Liver (tissue), 8 donors: ENCODE measurements at regions not wholly inside any gene's neighbourhood (a gene's known extent, or its start where the extent isn't known, plus 50 kb on each side); places are given as distances from the start of the nearest gene placed in this dataset.

Source experiments
- DNase-seq: peaks from one replicate; pipeline ENCODE4 v3.0.0-alpha.2; 2017; ENCODE audit warnings: low spot score
- H3K27ac ChIP-seq, 2 donors: one replicate each; pipeline ENCODE4 v1.7.0; 2013; ENCODE audit warnings: inconsistent platforms in 2 of 2, low read length in 2 of 2, control low read depth in 1 of 2, low read depth in 1 of 2, mild to moderate bottlenecking in 1 of 2
- H3K27me3 ChIP-seq, 4 donors: one replicate each; pipeline versions ENCODE4 v1.6.1 to v1.7.0; 2013; ENCODE audit warnings: low read length in 3 of 4, inconsistent platforms in 1 of 4, mild to moderate bottlenecking in 1 of 4, moderate library complexity in 1 of 4; ENCODE audit not compliant: control insufficient read depth in 4 of 4, insufficient read depth in 4 of 4
- H3K36me3 ChIP-seq, 4 donors: one replicate each; pipeline versions ENCODE4 v1.6.1 to v1.7.0; 2013; ENCODE audit warnings: low read length in 3 of 4, mild to moderate bottlenecking in 3 of 4, low read depth in 1 of 4, moderate library complexity in 1 of 4; ENCODE audit not compliant: control insufficient read depth in 4 of 4, insufficient read depth in 3 of 4
- H3K4me1 ChIP-seq, 4 donors: one replicate each; pipeline versions ENCODE4 v1.6.1 to v1.7.0; 2013; ENCODE audit warnings: low read length in 3 of 4, mild to moderate bottlenecking in 3 of 4, moderate library complexity in 1 of 4; ENCODE audit not compliant: control insufficient read depth in 4 of 4, insufficient read depth in 4 of 4
- H3K4me3 ChIP-seq, 3 donors: one replicate each; pipeline versions ENCODE4 v1.6.1 to v1.7.0; 2013; ENCODE audit warnings: low read length in 3 of 3, control low read depth in 1 of 3, low read depth in 1 of 3, mild to moderate bottlenecking in 1 of 3
- H3K9ac ChIP-seq, 2 donors: one replicate each; pipeline ENCODE4 v1.7.0; 2013; ENCODE audit warnings: low read length in 2 of 2, mild to moderate bottlenecking in 2 of 2, moderate library complexity in 2 of 2, control low read depth in 1 of 2, low read depth in 1 of 2
- H3K9me3 ChIP-seq, 4 donors: one replicate each; pipeline versions ENCODE4 v1.6.1 to v1.7.0; 2013; ENCODE audit warnings: low read length in 3 of 4; ENCODE audit not compliant: control insufficient read depth in 4 of 4
- EGR1 ChIP-seq, 2 donors: IDR thresholded peaks; 2 replicates each; pipeline ENCODE4 v1.6.1; 2016 to 2018; ENCODE audit warnings: antibody characterized with exemption in 2 of 2, low read depth in 2 of 2
- FOXA1 ChIP-seq: IDR thresholded peaks from 2 replicates; pipeline ENCODE4 v1.6.1; 2016; ENCODE audit warnings: antibody characterized with exemption
- FOXA2 ChIP-seq: IDR thresholded peaks from 2 replicates; pipeline ENCODE4 v1.6.1; 2016; ENCODE audit warnings: antibody characterized with exemption
- GABPA ChIP-seq, 2 donors: IDR thresholded peaks in 1 of 2; conservative IDR thresholded peaks in 1 of 2; 2 replicates each; pipeline ENCODE4 v1.6.1; 2016; ENCODE audit warnings: antibody characterized with exemption in 2 of 2, mild to moderate bottlenecking in 1 of 2, moderate library complexity in 1 of 2
- HNF4G ChIP-seq: IDR thresholded peaks from 2 replicates; pipeline ENCODE4 v1.6.1; 2016; ENCODE audit warnings: antibody characterized with exemption
- JUND ChIP-seq, 2 donors: IDR thresholded peaks; 2 replicates each; pipeline ENCODE4 v1.6.1; 2016; ENCODE audit warnings: antibody characterized with exemption in 2 of 2
- RAD21 ChIP-seq, 2 donors: IDR thresholded peaks; 2 replicates each; pipeline ENCODE4 v1.6.1; 2016; ENCODE audit warnings: antibody characterized with exemption in 2 of 2, mild to moderate bottlenecking in 2 of 2
- RXRA ChIP-seq, 2 donors: IDR thresholded peaks; 2 replicates each; pipeline ENCODE4 v1.6.1; 2017 to 2018; ENCODE audit warnings: antibody characterized with exemption in 2 of 2, mild to moderate bottlenecking in 1 of 2
- SP1 ChIP-seq: IDR thresholded peaks from 2 replicates; pipeline ENCODE4 v1.6.1; 2018; ENCODE audit warnings: antibody characterized with exemption, mild to moderate bottlenecking
- YY1 ChIP-seq: IDR thresholded peaks from 2 replicates; pipeline ENCODE4 v1.6.1; 2016; ENCODE audit warnings: antibody characterized with exemption, mild to moderate bottlenecking
- WGBS: extraction: QIAGEN DNeasy Blood & Tissue Kit; methylation state at CpG from one replicate; pipeline ENCODE4 v1.1.7; 2013; 5-methylcytosine and 5-hydroxymethylcytosine counted together
- TF ChIP-seq, protein P1 (sequence below): IDR thresholded peaks from 2 replicates; pipeline ENCODE4 v1.6.1; 2016; ENCODE audit warnings: antibody characterized with exemption, mild to moderate bottlenecking
- TF ChIP-seq, protein P2 (sequence below): IDR thresholded peaks from 2 replicates; pipeline ENCODE4 v1.6.1; 2016; ENCODE audit warnings: antibody characterized with exemption
- TF ChIP-seq, protein P3 (sequence below): fragments of 150-350 bp; IDR thresholded peaks from 2 replicates; pipeline ENCODE4 v1.5.1; 2017; ENCODE audit warnings: improper control_type of control experiment, low read depth, low read length; ENCODE audit not compliant: missing input control
- TF ChIP-seq, protein P4 (sequence below): IDR thresholded peaks from 2 replicates; pipeline ENCODE4 v1.6.1; 2016; ENCODE audit warnings: antibody characterized with exemption
- donor health status: healthy.
- donor health status: healthy.
- donor health status: healthy.
- donor health status: healthy.
- donor health status: healthy.

DNA sequence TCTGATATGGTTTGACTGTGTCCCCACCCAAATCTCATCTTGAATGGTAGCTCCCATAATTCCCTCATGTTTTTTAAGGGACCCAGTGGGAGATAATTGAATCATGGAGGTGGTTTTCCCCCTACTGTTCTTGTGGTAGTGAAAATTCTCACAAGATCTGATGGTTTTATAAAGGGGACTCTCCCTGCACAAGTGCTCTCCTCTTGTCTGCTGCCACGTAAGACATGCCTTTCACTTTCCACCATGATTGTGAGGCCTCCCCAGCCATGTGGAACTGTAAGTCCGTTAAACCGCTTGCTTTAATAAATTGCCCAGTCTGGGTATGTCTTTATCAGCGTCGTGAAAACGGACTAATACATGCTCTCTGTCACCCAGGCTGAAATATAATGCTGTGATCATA lies 200.9 kb upstream of the SLIT2 start:
- DNase-seq: no peak
- WGBS: 91% methylated on average over 6 of the region's 6 CpGs

DNA sequence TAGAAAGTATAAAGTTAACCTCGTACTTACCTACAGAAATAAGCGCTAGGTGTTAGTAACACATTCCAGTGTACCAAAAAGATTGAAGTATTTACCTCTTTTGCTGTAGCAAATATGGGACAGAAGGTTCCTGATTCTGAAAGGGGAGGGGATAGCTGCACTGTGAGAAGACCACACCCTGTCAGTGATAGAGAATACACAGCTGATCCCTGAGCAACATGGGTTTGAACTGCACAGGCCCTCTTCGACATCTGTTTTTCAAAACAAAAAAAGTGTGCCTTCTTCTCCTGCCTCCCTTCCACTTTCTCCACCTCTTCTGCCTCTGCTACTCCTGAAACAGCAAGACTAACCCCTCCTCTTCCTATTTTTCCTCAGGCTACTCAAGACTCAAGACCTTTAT lies 201.8 kb upstream of the SLIT2 start:
- Histone ChIP-seq H3K36me3 (no peaks in the 10 kb centered on the region), H3K27ac (no peak overlapping the region), H3K9ac (no peak overlapping the region), H3K9me3 (no peaks in the 10 kb centered on the region), H3K27me3 (no peaks in the 10 kb centered on the region), H3K4me1 (no peaks in the 10 kb centered on the region), H3K4me3 (no peak overlapping the region)
- no peak for TF ChIP-seq RAD21 (IDR thresholded peaks at IDR 0.05)
- TF ChIP-seq SP1: no peak
- no peak for TF ChIP-seq EGR1 (IDR thresholded peaks at IDR 0.05; ENCODE audit: low read depth in 2 of 2)
- no peak for TF ChIP-seq FOXA1
- 74% methylated on average over 3 of the region's 3 CpGs for WGBS
- DNase-seq: no peak

More for the DNA sequence above, 200.9 kb upstream of the SLIT2 start:
- Histone ChIP-seq H3K9ac (no peak overlapping the region), H3K4me1 (no peaks in the 10 kb centered on the region), H3K9me3 (no peaks in the 10 kb centered on the region), H3K36me3 (no peaks in the 10 kb centered on the region), H3K27me3 (no peaks in the 10 kb centered on the region), H3K27ac (no peak overlapping the region), H3K4me3 (no peak overlapping the region)
- TF ChIP-seq, protein P1, sequence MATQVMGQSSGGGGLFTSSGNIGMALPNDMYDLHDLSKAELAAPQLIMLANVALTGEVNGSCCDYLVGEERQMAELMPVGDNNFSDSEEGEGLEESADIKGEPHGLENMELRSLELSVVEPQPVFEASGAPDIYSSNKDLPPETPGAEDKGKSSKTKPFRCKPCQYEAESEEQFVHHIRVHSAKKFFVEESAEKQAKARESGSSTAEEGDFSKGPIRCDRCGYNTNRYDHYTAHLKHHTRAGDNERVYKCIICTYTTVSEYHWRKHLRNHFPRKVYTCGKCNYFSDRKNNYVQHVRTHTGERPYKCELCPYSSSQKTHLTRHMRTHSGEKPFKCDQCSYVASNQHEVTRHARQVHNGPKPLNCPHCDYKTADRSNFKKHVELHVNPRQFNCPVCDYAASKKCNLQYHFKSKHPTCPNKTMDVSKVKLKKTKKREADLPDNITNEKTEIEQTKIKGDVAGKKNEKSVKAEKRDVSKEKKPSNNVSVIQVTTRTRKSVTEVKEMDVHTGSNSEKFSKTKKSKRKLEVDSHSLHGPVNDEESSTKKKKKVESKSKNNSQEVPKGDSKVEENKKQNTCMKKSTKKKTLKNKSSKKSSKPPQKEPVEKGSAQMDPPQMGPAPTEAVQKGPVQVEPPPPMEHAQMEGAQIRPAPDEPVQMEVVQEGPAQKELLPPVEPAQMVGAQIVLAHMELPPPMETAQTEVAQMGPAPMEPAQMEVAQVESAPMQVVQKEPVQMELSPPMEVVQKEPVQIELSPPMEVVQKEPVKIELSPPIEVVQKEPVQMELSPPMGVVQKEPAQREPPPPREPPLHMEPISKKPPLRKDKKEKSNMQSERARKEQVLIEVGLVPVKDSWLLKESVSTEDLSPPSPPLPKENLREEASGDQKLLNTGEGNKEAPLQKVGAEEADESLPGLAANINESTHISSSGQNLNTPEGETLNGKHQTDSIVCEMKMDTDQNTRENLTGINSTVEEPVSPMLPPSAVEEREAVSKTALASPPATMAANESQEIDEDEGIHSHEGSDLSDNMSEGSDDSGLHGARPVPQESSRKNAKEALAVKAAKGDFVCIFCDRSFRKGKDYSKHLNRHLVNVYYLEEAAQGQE: no peak
- TF ChIP-seq, protein P2, sequence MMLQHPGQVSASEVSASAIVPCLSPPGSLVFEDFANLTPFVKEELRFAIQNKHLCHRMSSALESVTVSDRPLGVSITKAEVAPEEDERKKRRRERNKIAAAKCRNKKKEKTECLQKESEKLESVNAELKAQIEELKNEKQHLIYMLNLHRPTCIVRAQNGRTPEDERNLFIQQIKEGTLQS: no peak
- TF ChIP-seq, protein P3, sequence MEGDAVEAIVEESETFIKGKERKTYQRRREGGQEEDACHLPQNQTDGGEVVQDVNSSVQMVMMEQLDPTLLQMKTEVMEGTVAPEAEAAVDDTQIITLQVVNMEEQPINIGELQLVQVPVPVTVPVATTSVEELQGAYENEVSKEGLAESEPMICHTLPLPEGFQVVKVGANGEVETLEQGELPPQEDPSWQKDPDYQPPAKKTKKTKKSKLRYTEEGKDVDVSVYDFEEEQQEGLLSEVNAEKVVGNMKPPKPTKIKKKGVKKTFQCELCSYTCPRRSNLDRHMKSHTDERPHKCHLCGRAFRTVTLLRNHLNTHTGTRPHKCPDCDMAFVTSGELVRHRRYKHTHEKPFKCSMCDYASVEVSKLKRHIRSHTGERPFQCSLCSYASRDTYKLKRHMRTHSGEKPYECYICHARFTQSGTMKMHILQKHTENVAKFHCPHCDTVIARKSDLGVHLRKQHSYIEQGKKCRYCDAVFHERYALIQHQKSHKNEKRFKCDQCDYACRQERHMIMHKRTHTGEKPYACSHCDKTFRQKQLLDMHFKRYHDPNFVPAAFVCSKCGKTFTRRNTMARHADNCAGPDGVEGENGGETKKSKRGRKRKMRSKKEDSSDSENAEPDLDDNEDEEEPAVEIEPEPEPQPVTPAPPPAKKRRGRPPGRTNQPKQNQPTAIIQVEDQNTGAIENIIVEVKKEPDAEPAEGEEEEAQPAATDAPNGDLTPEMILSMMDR: no peak
- no peak for TF ChIP-seq RXRA (IDR thresholded peaks at IDR 0.05)
- TF ChIP-seq FOXA2: no peak
- TF ChIP-seq HNF4G: no peak
- TF ChIP-seq RAD21 (IDR thresholded peaks at IDR 0.05): no peak
- no peak for TF ChIP-seq GABPA (IDR thresholded peaks at IDR 0.05 in 1 of 2, conservative IDR thresholded peaks at IDR 0.05 in 1 of 2)
- TF ChIP-seq JUND (IDR thresholded peaks at IDR 0.05): no peak
- TF ChIP-seq SP1: no peak
- TF ChIP-seq FOXA1: no peak
- TF ChIP-seq, protein P4, sequence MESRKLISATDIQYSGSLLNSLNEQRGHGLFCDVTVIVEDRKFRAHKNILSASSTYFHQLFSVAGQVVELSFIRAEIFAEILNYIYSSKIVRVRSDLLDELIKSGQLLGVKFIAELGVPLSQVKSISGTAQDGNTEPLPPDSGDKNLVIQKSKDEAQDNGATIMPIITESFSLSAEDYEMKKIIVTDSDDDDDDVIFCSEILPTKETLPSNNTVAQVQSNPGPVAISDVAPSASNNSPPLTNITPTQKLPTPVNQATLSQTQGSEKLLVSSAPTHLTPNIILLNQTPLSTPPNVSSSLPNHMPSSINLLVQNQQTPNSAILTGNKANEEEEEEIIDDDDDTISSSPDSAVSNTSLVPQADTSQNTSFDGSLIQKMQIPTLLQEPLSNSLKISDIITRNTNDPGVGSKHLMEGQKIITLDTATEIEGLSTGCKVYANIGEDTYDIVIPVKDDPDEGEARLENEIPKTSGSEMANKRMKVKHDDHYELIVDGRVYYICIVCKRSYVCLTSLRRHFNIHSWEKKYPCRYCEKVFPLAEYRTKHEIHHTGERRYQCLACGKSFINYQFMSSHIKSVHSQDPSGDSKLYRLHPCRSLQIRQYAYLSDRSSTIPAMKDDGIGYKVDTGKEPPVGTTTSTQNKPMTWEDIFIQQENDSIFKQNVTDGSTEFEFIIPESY: no peak
- no peak for TF ChIP-seq YY1
